Fibroblast of mammary gland (primary cell): ENCODE measurements at regions not wholly inside any gene's neighbourhood (a gene's known extent, or its start where the extent isn't known, plus 50 kb on each side); places are given as distances from the start of the nearest gene placed in this dataset.
"Not testable (repeated sequence)": the region's sequence is repeated elsewhere in the genome, so short reads cannot be mapped to it uniquely, and the experiment has no call there.

ENCODE experiments used
- DNase-seq: peaks from one replicate; pipeline ENCODE4 v3.0.0-alpha.2; 2010; ENCODE audit warnings: low read depth
- H3K4me3 ChIP-seq: 2 replicates; pipeline ENCODE4 v1.5.1; 2011; ENCODE audit warnings: low read depth, mild to moderate bottlenecking, low read length, moderate library complexity; ENCODE audit not compliant: control insufficient read depth

GRCh38 chr10:46840393-46841050 lies 70.7 kb upstream of the PTPN20 start:
- DNase-seq, H3K4me3 ChIP-seq: not testable (repeated sequence)

DNA sequence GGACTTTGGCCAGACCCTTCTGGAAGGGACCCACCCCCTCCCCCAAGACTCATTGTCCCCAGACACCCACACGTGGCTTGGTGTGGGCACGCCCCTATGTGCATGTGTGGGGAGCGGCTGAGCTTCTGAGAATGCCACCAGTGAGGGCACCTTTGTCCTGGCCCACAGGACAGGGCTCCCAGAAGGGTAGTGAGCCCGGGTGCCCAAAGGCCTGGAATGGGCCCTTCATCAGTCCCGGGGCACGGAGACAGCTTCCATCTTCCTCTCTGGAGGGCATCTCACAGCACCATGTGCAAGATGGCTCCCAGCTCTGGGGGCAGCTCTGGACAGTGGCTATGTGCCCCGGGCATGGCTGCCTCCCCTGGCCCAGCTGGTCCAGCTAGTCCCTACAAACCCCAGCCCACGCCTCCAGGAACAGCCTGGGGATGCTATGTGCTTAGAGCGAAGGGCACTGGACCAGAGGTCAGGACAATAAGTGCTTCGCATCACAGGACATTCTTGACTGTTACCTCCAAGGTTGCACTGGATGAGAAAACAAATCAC lies 70.1 kb upstream of the PTPN20 start:
- H3K4me3 ChIP-seq, DNase-seq: not testable (repeated sequence)

DNA sequence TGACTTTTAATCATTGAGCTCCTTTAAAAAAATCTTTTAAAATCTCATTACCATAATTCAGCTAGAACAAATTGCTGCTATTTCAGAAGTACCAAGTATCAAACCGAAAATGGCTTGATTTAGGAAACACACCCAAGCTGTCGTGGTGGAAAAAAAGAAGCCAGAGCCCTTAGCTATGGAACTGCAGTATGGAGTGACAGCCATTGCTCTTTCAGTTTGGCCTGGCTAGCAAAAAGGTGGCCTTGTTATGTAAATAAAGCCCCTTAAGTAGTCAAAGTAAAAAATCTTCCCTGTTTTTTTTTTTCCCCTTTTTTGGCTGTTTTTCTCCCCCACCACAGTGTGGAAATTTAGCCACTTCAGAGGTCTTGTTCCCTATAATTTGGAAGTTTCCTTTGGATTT lies 66.0 kb upstream of the PTPN20 start:
- DNase-seq, H3K4me3 ChIP-seq: not testable (repeated sequence)

DNA sequence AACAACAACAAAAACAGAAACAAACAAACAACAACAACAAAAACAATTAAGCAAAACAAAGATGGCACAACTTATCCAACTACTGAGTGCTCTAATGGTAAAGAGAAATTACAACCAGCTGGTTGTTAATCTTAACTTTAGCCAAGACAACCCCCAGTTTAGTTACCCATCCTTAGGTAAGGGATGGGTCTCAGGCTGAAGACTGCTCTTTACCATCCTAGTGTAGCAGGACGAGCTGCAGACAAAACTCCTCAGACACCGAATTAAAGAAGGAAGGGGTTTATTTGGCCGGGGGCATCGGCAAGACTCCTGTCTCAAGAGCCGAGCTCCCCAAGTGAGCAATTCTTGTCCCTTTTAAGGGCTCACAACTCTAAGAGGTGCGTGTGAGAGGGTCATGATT lies 65.6 kb upstream of the PTPN20 start:
- not testable (repeated sequence) for H3K4me3 ChIP-seq, DNase-seq

DNA sequence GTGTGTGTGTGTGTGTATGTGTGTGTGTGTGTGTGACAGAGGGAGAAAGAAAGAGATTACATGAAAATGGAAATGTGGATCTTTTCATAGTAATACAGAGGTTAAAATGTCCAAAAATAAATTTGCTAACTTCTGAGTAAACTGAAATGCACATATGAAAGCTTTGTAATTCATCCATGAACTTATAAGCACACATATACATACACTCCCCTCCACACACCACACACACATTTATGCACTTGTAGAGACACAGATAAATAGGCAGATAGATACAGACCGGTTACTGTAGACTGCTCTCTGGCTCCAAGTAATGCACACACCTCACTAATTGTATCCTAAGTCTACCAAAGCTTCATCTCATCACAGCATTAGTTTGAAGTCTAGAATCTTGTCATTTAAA lies 50.5 kb upstream of the PTPN20 start:
- DNase-seq, H3K4me3 ChIP-seq: not testable (repeated sequence)
